HG02943 (cell line): ENCODE measurements at regions not wholly inside any gene's neighbourhood (a gene's known extent, or its start where the extent isn't known, plus 50 kb on each side); places are given as distances from the start of the nearest gene placed in this dataset.

Source experiments
- ATAC-seq: cut with Tn5 transposase; IDR thresholded peaks from one replicate; pipeline ENCODE4 v1.9.1; 2021; ENCODE audit warnings: mild to moderate bottlenecking, low read depth, moderate library complexity; ENCODE audit not compliant: unreplicated experiment

DNA sequence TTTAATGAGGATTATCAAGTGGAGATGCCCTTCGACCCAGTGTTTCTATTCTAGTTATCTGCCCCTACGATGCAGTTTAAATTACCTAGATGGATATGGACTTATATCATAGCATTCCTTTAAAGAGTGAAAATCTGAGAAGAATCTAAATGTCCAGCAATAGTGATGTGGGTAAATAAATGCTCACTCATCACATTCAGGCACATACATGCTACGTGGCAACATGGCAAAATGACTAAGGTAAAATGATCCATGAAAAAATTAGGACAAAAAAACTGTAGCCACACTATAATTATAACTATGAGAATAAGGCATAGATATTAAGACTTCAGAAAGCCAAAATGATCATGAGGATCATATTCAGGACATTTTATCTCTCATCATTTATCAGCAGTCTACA is 82.4 kb upstream of the PDE1C start:
- ATAC-seq, result no peak

DNA sequence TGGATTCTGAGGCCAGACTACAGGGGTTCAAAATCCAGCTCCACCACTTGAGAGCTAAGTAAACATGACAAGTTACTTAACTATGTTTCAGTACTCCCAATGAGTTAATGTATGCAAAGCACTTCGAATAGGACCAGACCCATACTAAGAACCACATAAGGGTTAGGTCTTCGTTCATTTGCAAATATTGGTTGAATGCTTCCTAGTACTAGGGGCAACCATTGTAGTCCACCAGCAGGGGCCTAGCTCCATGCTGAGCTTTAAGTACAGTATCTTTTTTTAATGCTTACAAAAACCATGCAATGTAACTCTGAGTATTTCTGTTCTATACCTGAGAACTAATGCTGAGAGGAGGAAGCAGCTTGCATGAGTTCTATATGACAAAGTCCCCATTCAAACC is 80.4 kb upstream of the PDE1C start:
- no peak for ATAC-seq

DNA sequence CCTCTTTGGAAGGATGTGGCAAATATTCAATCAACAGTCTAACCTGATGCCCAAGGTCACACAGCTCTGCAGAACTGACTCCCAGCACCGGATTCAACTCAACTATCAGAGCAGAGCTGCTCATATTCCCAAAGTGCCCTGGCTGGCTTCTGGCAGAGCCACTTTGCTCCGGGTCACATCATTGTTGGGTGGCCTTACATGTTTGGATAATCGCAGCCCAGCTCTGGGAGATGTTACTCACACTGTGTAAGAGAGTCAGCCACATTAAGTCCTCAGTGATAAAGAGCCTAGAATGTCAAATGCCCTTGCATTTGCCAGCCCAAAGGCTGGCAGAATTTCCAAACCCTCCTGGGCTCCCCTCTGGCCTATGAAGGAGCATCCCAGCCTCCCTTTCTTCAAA is 79.8 kb upstream of the PDE1C start:
- no peak for ATAC-seq

DNA sequence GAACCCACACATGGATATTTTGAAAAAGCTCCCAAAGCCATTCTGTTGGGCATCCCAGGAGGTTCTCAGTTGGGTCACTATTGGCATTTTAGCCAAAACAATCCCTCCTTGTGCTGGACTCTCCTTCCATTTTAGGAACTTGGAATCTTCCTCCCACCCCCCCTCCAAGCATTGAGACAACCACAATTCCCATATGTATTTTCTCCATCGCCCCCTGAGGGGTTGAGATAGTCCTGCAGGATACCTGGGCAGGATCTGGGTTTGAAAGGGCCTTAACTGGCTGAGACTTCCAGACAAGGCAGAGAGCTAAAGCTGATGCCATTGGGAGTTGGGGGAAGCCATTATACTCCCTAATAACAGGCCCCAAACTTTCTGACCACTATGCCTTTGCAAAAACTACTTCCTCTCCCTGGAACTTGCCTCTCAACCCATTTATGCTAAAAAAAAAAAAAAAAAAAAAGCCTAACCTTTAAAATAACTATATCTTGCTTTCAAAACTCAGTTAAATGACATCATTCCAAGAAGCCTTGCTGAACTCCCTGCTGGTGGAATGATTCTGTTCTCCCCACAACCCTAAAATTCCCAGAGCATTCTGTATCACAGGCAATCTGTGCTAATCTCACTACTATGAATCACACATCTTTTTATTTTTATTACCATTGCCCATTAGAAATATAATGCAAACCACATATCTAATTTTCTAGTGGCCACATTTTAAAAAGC is 77.5 kb upstream of the PDE1C start:
- ATAC-seq, result no peak

DNA sequence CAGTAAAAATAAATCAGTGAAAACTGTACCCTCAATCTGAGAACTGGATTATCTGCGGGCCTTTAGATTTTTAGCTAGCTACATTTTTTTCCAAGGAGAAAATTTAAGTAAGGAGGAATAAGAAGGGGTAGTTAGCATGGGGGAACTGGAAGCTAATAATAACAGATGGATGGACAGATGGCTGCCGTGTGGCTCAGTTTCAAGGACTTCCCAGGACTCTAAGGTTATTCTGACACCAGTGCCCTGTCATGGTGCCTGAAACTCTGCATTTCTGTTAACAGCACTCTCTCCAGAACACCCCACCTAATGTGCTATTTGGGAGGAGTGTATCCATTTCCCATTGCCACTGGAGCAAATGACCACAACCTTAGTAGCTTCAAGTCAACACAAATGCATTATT is 75.7 kb upstream of the PDE1C start:
- no peak for ATAC-seq

DNA sequence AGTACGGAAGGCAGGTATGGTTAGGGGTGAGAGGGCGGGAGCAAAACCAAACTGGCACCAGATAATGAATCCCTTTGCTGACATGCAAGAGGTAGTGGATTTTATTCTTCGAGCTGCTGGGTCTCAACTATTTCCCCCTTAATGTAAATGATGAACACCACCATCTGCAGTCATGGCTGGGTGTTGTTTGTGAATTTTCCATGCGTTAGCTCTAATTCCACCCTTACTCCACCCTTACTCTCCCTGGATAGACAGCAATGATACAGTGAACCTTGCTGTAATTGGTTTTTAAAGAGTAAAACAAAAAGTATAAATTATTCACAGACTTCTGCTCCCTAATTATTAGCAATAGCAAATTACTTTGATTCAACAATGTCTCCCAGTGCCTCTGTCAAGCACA is 74.5 kb upstream of the PDE1C start:
- no peak for ATAC-seq

DNA sequence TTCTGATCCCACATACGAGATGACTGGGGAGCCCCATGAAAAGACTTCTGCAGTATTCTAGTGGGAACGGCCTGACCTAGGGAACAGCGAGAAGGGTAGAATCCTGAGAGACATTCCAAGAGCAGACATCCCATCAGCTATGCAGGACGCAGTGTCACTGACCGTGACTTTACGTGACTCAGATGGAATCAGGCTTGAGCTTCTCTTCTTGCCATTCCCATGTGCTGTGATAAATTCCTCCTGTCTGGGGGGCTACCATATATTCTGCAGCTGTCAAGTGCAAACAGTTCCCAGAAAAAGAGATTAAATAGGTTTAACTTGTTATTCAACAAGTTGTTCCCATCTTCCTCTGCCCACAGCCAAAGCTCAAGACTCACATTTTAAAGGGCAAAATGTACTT is 73.1 kb upstream of the PDE1C start:
- ATAC-seq, result no peak

DNA sequence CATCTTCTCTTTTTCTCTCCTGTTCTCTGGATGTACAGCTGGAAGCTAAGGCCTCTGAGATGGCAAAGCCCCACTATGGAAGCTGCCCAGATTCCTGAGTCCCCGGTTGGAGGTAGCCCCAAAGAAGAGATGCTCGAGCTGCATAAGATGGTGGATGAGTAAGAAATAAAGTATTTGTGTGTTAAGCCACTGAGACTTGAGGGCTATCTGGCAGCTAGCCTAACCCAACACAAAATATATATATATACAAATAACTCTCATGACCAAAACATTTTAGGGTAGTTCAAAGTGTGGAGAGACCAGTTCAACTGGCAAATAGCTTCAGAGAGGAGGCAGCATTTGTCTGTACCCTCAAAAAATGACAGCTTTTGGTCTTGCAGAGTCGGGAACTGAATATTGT is 72.4 kb upstream of the PDE1C start:
- ATAC-seq, result no peak

DNA sequence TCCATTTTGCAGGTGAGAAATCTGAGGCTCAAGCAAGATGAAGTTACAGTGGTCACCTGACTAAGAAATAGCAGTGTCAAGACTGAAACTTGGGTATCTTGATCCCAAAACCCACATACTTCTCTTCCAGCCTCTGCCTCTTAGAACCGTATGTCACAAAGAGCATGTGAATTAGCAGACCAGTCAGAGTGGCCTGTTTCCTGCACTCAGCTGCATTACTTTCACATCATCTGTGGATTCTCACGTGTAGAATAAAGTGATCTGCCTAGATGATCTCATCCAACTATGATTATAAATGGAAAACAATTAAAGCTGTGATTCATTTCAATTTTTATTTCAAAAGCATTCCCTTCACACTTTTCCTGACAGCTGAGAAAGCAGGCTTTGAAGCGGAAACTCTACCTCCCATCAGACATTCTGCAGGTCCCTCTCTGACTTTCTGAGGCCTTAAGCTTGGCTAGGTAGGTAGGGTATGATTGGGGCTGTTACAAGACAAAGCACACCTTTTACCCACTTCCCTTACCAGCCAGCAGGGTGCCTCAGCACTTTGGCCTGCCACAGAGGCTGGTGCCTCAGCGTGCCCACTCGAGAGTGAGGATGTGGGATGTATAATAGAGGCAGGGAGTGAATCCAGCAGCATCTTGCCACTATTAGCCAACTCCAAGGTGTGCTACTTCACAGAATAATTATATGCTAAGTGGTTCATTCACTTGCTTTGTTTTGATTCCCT is 70.2 kb upstream of the PDE1C start:
- ATAC-seq, result no peak

DNA sequence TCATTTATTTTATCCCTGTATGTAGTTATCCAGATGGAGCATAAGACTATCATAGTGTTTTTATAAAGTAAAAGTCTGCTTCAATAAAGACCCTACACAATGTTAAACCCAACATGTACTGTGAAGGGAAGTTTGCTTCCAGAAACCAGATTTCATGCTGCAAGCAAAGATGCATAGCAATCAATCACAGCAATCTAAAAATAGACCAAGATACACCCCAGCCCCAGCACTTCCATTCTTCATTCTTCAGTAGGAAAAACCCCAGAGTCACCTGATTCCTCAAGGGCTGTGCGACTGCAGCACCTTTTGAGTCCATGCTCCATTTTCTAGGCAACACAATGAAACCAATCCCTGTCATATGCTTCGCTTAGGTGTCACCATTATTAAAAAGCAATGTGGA is 66.9 kb upstream of the PDE1C start:
- ATAC-seq, result no peak

DNA sequence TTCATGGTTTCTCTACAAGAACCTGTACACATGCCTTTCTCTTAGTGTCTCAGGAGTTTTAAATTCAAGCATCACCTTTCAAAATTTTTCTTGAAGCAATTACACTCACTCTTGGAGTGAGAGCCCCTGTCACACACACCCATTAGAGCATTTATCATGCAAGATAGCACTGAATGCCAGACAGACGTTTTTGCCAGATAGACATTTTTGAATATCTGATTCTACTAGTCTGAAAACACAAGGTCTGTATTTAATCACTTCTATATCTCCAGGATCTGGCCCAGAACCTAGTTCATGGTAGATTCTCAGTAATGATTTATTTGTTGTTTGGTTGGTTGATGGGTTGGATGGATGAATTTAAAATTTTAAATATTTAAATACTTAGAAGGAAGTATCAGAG is 60.9 kb upstream of the PDE1C start:
- no peak for ATAC-seq

DNA sequence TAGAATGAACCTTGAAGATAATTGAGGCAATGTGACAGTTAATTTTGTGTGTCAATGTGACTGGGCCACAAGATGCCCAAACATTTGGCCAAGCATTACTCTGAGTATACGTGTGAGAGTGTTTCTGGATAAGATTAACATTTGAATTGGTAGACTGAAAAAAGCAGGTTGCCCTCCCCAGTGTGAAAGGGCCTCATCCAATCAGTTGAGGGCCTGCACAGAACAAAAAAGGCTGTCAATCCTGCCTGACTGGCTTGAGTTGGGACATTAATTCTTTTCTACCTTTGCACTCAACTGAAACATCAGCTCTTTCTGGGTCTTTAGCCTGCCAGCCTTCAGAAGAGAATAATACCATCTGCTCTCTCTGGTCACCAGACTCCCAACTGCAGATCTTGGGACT is 56.6 kb upstream of the PDE1C start:
- ATAC-seq, result no peak
